Hepatocyte (in vitro differentiated cells): ENCODE measurements at regions not wholly inside any gene's neighbourhood (a gene's known extent, or its start where the extent isn't known, plus 50 kb on each side); places are given as distances from the start of the nearest gene placed in this dataset.
A peak's percentile ranks its signal among the peaks of the same experiment; 100 is the strongest.

Source experiments
- DNase-seq: peaks from one replicate; pipeline ENCODE4 v3.0.0-alpha.2; 2016; ENCODE audit warnings: low spot score
- H2AFZ ChIP-seq: fragments of 200-600 bp; sonication (generic); 2 replicates; pipeline ENCODE4 v1.6.0; 2016; ENCODE audit warnings: antibody characterized with exemption, mild to moderate bottlenecking
- H3K27ac ChIP-seq: fragments of 200-600 bp; sonication (generic); 2 replicates; pipeline ENCODE4 v1.5.1; 2016; ENCODE audit warnings: mild to moderate bottlenecking
- H3K27me3 ChIP-seq: fragments of 200-600 bp; sonication (generic); 2 replicates; pipeline ENCODE4 v1.6.1; 2016
- H3K36me3 ChIP-seq: fragments of 200-600 bp; sonication (generic); replicated peaks from 2 replicates; pipeline ENCODE4 v1.5.1; 2016; ENCODE audit warnings: low read depth; ENCODE audit not compliant: insufficient read depth
- H3K4me1 ChIP-seq: fragments of 200-600 bp; sonication (generic); 2 replicates; pipeline ENCODE4 v1.5.1; 2016; ENCODE audit warnings: mild to moderate bottlenecking, moderate library complexity; ENCODE audit not compliant: insufficient read depth
- H3K4me2 ChIP-seq: fragments of 200-600 bp; sonication (generic); 2 replicates; pipeline ENCODE4 v1.6.0; 2016
- H3K4me3 ChIP-seq: fragments of 200-600 bp; sonication (generic); 2 replicates; pipeline ENCODE4 v1.5.1; 2016; ENCODE audit warnings: mild to moderate bottlenecking
- H3K79me2 ChIP-seq: fragments of 200-600 bp; sonication (generic); 2 replicates; pipeline ENCODE4 v1.6.0; 2017; ENCODE audit warnings: mild to moderate bottlenecking
- H3K9me2 ChIP-seq: fragments of 200-600 bp; sonication (generic); replicated peaks from 2 replicates; pipeline ENCODE4 v1.6.0; 2017; ENCODE audit warnings: mild to moderate bottlenecking; ENCODE audit not compliant: insufficient read depth
- H3K9me3 ChIP-seq: fragments of 200-600 bp; sonication (generic); 2 replicates; pipeline ENCODE4 v1.5.1; 2016; ENCODE audit warnings: low read depth, mild to moderate bottlenecking
- H4K20me1 ChIP-seq: fragments of 200-600 bp; sonication (generic); 2 replicates; pipeline ENCODE4 v1.6.0; 2016; ENCODE audit warnings: mild to moderate bottlenecking; ENCODE audit not compliant: insufficient read depth, poor library complexity, severe bottlenecking
- CTCF ChIP-seq: fragments of 200-600 bp; sonication (generic); IDR thresholded peaks from 2 replicates; pipeline ENCODE4 v1.5.1; 2016; ENCODE audit warnings: antibody characterized with exemption, mild to moderate bottlenecking; ENCODE audit not compliant: poor library complexity
- EZH2 ChIP-seq: fragments of 200-600 bp; sonication (generic); IDR thresholded peaks from 2 replicates; pipeline ENCODE4 v1.6.1; 2016; ENCODE audit warnings: antibody characterized with exemption, mild to moderate bottlenecking, borderline replicate concordance
- EZH2phosphoT487 ChIP-seq: fragments of 200-600 bp; sonication (generic); IDR thresholded peaks from one replicate; pipeline ENCODE4 v1.6.1; 2018; ENCODE audit warnings: antibody characterized with exemption, mild to moderate bottlenecking, low read depth, moderate library complexity; ENCODE audit not compliant: unreplicated experiment, severe bottlenecking
- WGBS: methylation state at CpG from one replicate; pipeline ENCODE4 v1.1.6; 2016; ENCODE audit warnings: low lambda C conversion rate; ENCODE audit errors: missing lambda C conversion rate; 5-methylcytosine and 5-hydroxymethylcytosine counted together

GRCh38 chr15:88389120-88389519, 78.1 kb downstream of the MRPL46 start:
- TF ChIP-seq EZH2phosphoT487 (no peak), CTCF (no peak), EZH2 (no peak)
- H3K9me3 ChIP-seq: no peaks in the 10 kb centered on the region
- H3K4me1 ChIP-seq: peaks cover 13% of the 10 kb centered on the region
- H3K9me2 ChIP-seq: no peaks in the 10 kb centered on the region
- no peak overlapping the region for H3K4me2 ChIP-seq
- H3K27ac ChIP-seq: no peak overlapping the region
- no peaks in the 10 kb centered on the region for H3K79me2 ChIP-seq
- H3K4me3 ChIP-seq: no peak overlapping the region
- H4K20me1 ChIP-seq: no peaks in the 10 kb centered on the region
- WGBS: 62% methylated on average over 5 of the region's 5 CpGs
- H3K27me3 ChIP-seq: no peaks in the 10 kb centered on the region
- H3K36me3 ChIP-seq: no peaks in the 10 kb centered on the region
- H2AFZ ChIP-seq: no peak overlapping the region
- no peak for DNase-seq

- no peak overlapping the region for H2AFZ ChIP-seq
- no peaks in the 10 kb centered on the region for H4K20me1 ChIP-seq
- no peaks in the 10 kb centered on the region for H3K79me2 ChIP-seq
- H3K9me2 ChIP-seq: no peaks in the 10 kb centered on the region
- H3K27ac ChIP-seq: no peak overlapping the region
- TF ChIP-seq CTCF: no peak
- no peak for TF ChIP-seq EZH2phosphoT487
- TF ChIP-seq EZH2: no peak
- no peaks in the 10 kb centered on the region for H3K36me3 ChIP-seq
- no peaks in the 10 kb centered on the region for H3K27me3 ChIP-seq
- DNase-seq: peak; percentile 39
- no peak overlapping the region for H3K4me3 ChIP-seq
- peaks cover 13% of the 10 kb centered on the region for H3K4me1 ChIP-seq
- H3K9me3 ChIP-seq: no peaks in the 10 kb centered on the region
- 8% methylated on average over 3 of the region's 3 CpGs for WGBS
- peak overlapping the region; percentile 13 for H3K4me2 ChIP-seq
These were observed 78.5 kb downstream of the MRPL46 start for GRCh38 chr15:88388686-88389085.

- H3K27ac ChIP-seq: no peak overlapping the region
- no peak for TF ChIP-seq EZH2
- TF ChIP-seq EZH2phosphoT487: no peak
- TF ChIP-seq CTCF: no peak
- H3K79me2 ChIP-seq: no peaks in the 10 kb centered on the region
- no peaks in the 10 kb centered on the region for H3K9me2 ChIP-seq
- H3K27me3 ChIP-seq: no peaks in the 10 kb centered on the region
- H4K20me1 ChIP-seq: no peaks in the 10 kb centered on the region
- H3K4me1 ChIP-seq: peaks cover 16% of the 10 kb centered on the region
- H3K36me3 ChIP-seq: no peaks in the 10 kb centered on the region
- no peaks in the 10 kb centered on the region for H3K9me3 ChIP-seq
- no peak overlapping the region for H3K4me2 ChIP-seq
- no peak for DNase-seq
- WGBS: 39% methylated on average over 2 of the region's 2 CpGs
- no peak overlapping the region for H2AFZ ChIP-seq
- no peak overlapping the region for H3K4me3 ChIP-seq
These were observed 82.0 kb downstream of the MRPL46 start for GRCh38 chr15:88385078-88385700.

- H3K36me3 ChIP-seq: no peaks in the 10 kb centered on the region
- H2AFZ ChIP-seq: no peak overlapping the region
- no peaks in the 10 kb centered on the region for H3K9me3 ChIP-seq
- H3K27ac ChIP-seq: no peak overlapping the region
- H3K4me3 ChIP-seq: no peak overlapping the region
- no peaks in the 10 kb centered on the region for H4K20me1 ChIP-seq
- WGBS: 81% methylated on average over 1 of the region's 1 CpG
- H3K27me3 ChIP-seq: no peaks in the 10 kb centered on the region
- no peaks in the 10 kb centered on the region for H3K79me2 ChIP-seq
- no peak overlapping the region for H3K4me2 ChIP-seq
- TF ChIP-seq CTCF (no peak), EZH2 (no peak), EZH2phosphoT487 (no peak)
- H3K9me2 ChIP-seq: no peaks in the 10 kb centered on the region
- DNase-seq: no peak
- H3K4me1 ChIP-seq: peaks cover 8% of the 10 kb centered on the region
These were observed 83.8 kb downstream of the MRPL46 start for GRCh38 chr15:88383354-88383753.
